ENCODE measurements at regions not wholly inside any gene's neighbourhood (a gene's known extent, or its start where the extent isn't known, plus 50 kb on each side); places are given as distances from the start of the nearest gene placed in this dataset.

- TF ChIP-seq CTCF (conservative IDR thresholded peaks at IDR 0.05 in 1 of 2, IDR thresholded peaks at IDR 0.05 in 1 of 2; ENCODE audit: low read depth in 1 of 2, low read length in 2 of 2) = no peak
- TF ChIP-seq EZH2 (IDR thresholded peaks at IDR 0.05; ENCODE audit: low read length, missing control alignments) = no peak
Measured at GRCh38 chr15:87781959-87782625, 474.4 kb downstream of the NTRK3 start.
